ENCODE measurements at regions not wholly inside any gene's neighbourhood (a gene's known extent, or its start where the extent isn't known, plus 50 kb on each side); places are given as distances from the start of the nearest gene placed in this dataset.

GRCh38 chr10:111472445-111472844 lies 395.6 kb downstream of the ADRA2A start:
- Histone ChIP-seq H3K9me3 (ENCODE audit: control insufficient read depth, low read depth, low read length) (no peaks in the 10 kb centered on the region), H3K27me3 (ENCODE audit: insufficient read depth, low read length) (no peaks in the 10 kb centered on the region), H3K14ac (ENCODE audit: insufficient read depth, low read length) (no peak overlapping the region), H2AFZ (ENCODE audit: low read length) (no peak overlapping the region), H2BK20ac (ENCODE audit: low read depth, low read length, poor library complexity, severe bottlenecking) (no peak overlapping the region), H3K9ac (ENCODE audit: extremely low read depth, insufficient read length, low read length) (no peak overlapping the region), H4K5ac (ENCODE audit: insufficient read length, low read depth, low read length) (no peak overlapping the region), H4K91ac (ENCODE audit: insufficient read length, low read depth, low read length) (no peak overlapping the region), H3K23me2 (ENCODE audit: insufficient read length, low read depth, low read length, poor library complexity, severe bottlenecking) (no peaks in the 10 kb centered on the region), H2AK5ac (ENCODE audit: insufficient read length, low read length) (no peak overlapping the region), H2BK120ac (ENCODE audit: low read depth, low read length, poor library complexity, severe bottlenecking) (no peak overlapping the region), H2BK15ac (ENCODE audit: low read depth, low read length) (no peak overlapping the region), H3K4ac (ENCODE audit: low read depth, low read length) (no peak overlapping the region), H4K20me1 (ENCODE audit: control insufficient read depth, insufficient read depth, insufficient read length) (no peaks in the 10 kb centered on the region), H4K8ac (replicated peaks; ENCODE audit: insufficient read length, low read depth, low read length) (no peak overlapping the region), H3K79me1 (ENCODE audit: insufficient read depth, low read depth, low read length, poor library complexity, severe bottlenecking) (no peaks in the 10 kb centered on the region), H3T11ph (ENCODE audit: low read length) (no peak overlapping the region), H3K56ac (ENCODE audit: insufficient read length, low read depth, low read length) (no peak overlapping the region), H2BK5ac (ENCODE audit: insufficient read length, low read length) (no peak overlapping the region), H3K23ac (ENCODE audit: insufficient read length, low read depth, low read length) (no peak overlapping the region), H3K4me2 (ENCODE audit: insufficient read depth, insufficient read length, low read length) (no peak overlapping the region), H3K27ac (ENCODE audit: insufficient read length, low read depth, low read length) (no peak overlapping the region), H3K4me1 (ENCODE audit: insufficient read depth, low read length) (no peaks in the 10 kb centered on the region), H3K18ac (ENCODE audit: insufficient read length, low read depth, low read length) (no peak overlapping the region), H3K79me2 (ENCODE audit: insufficient read depth, low read length) (no peaks in the 10 kb centered on the region), H2BK12ac (ENCODE audit: insufficient read length, low read depth, low read length) (no peak overlapping the region)
- Mint-ChIP-seq H3K36me3 (ENCODE audit: insufficient read depth in 1 of 3, low read depth in 3 of 3) (peaks cover 0 to 3% (median 0%) of the 10 kb centered on the region in 3 experiments; a peak in 1 of 7 replicates), H3K4me1 (peaks cover 2 to 15% of the 10 kb centered on the region in 2 experiments; a peak in 3 of 4 replicates), H3K27me3 (ENCODE audit: low read depth) (no peaks in the 10 kb centered on the region), H3K27ac (no peak overlapping the region), H3K4me3 (no peak overlapping the region), H3K9me3 (no peaks in the 10 kb centered on the region)
- no peak for TF ChIP-seq CTCF (conservative IDR thresholded peaks at IDR 0.05)
- DNase-seq: no peak
- WGBS (ENCODE audit: extremely low coverage, insufficient read length, low lambda C conversion rate): no CpG with 5 or more reads among the region's 7 CpGs
